K562 (cell line): ENCODE measurements at regions not wholly inside any gene's neighbourhood (a gene's known extent, or its start where the extent isn't known, plus 50 kb on each side); places are given as distances from the start of the nearest gene placed in this dataset.

ENCODE experiments used
- ATAC-seq: fragments of 200-7000 bp; cut with Tn5 transposase; 3 replicates; pipeline ENCODE4 v1.9.1; 2020; ENCODE audit warnings: moderate library complexity
- BruUV-seq: library from RNA; stranded (reverse); fragments of 400-500 nt; replicated peaks from 2 replicates; lab custom pipeline; 2021; lab: Mats Ljungman, UMichigan
- CTCF ChIA-PET: fragments of 300-600 bp; formaldehyde crosslinking; extraction: SDS; loops from one replicate; lab custom pipeline; 2021; ENCODE audit warnings: low intra/inter-chr PET ratio; lab: Yijun Ruan, JAX
- POLR2A ChIA-PET: fragments of 300-600, 350-650 bp; sonication (Branson Sonifier 250); formaldehyde crosslinking; extraction: SDS; loops from one replicate; lab custom pipeline; 2021; ENCODE audit warnings: antibody characterized with exemption, inconsistent platforms; lab: Yijun Ruan, JAX
- DNase-seq, 4 experiments: peaks; one replicate each; pipeline versions ENCODE4 v3.0.0 to v3.0.0-alpha.2; 2011 to 2018; ENCODE audit warnings: low spot score in 3 of 4, mixed read lengths in 3 of 4; ENCODE audit errors: extremely low read depth in 1 of 4
- FAIRE-seq: peaks from 2 replicates; lab custom pipeline; 2011; peaks lifted over from hg19 to GRCh38; lab: Jason Lieb, UNC
- H2AFZ ChIP-seq: 2 replicates; pipeline ENCODE4 v1.6.0; 2011; ENCODE audit warnings: low read depth, low read length, control low read depth, inconsistent platforms
- H3K27ac ChIP-seq: fragments of 200-600 bp; 3 replicates; pipeline ENCODE4 v1.8.0; 2011; ENCODE audit warnings: low read depth, mild to moderate bottlenecking, control low read depth, inconsistent platforms, low read length, moderate library complexity, mixed read lengths; ENCODE audit errors: extremely low read depth
- H3K27me3 ChIP-seq, 2 experiments: fragments of 300-600 bp in 1 of 2; 2 replicates in 1 of 2; 3 replicates in 1 of 2; pipeline versions ENCODE4 v1.6.0 to v1.8.0; 2011; ENCODE audit warnings: inconsistent platforms in 2 of 2, low read length in 2 of 2, mild to moderate bottlenecking in 1 of 2, mixed read lengths in 1 of 2, moderate library complexity in 1 of 2; ENCODE audit not compliant: control insufficient read depth in 2 of 2, insufficient read depth in 2 of 2
- H3K36me3 ChIP-seq: fragments of 300-600 bp; 3 replicates; pipeline ENCODE4 v1.8.0; 2011; ENCODE audit warnings: mild to moderate bottlenecking, low read length, inconsistent platforms; ENCODE audit not compliant: control insufficient read depth, insufficient read depth
- H3K4me1 ChIP-seq, 2 experiments: fragments of 200-600 bp in 1 of 2; replicated peaks in 1 of 2; 2 replicates in 1 of 2; 3 replicates in 1 of 2; pipeline versions ENCODE4 v1.5.1 to v1.8.0; 2011; ENCODE audit warnings: inconsistent platforms in 2 of 2, low read length in 2 of 2, mild to moderate bottlenecking in 1 of 2, mixed read lengths in 1 of 2, moderate library complexity in 1 of 2; ENCODE audit not compliant: control insufficient read depth in 2 of 2, insufficient read depth in 2 of 2
- H3K4me2 ChIP-seq: 2 replicates; pipeline ENCODE4 v1.6.1; 2011; ENCODE audit warnings: low read length, control low read depth, inconsistent platforms, mixed read lengths; ENCODE audit not compliant: insufficient read depth
- H3K4me3 ChIP-seq: fragments of 200-600 bp; sonication (generic), shearing (Covaris generic); 2 replicates; pipeline ENCODE4 v1.5.1; 2016; ENCODE audit warnings: control low read depth, inconsistent platforms
- H3K79me2 ChIP-seq: fragments of 200-600 bp; 3 replicates; pipeline ENCODE4 v1.8.0; 2011; ENCODE audit warnings: low read length, inconsistent platforms; ENCODE audit not compliant: control insufficient read depth, insufficient read depth
- H3K9ac ChIP-seq, 2 experiments: 2 replicates each; pipeline versions ENCODE4 v1.6.0 to v1.6.1; 2011; ENCODE audit warnings: low read depth in 2 of 2, low read length in 2 of 2, control low read depth in 1 of 2, inconsistent platforms in 1 of 2, mild to moderate bottlenecking in 1 of 2, mixed read lengths in 1 of 2; ENCODE audit not compliant: insufficient read depth in 1 of 2
- H3K9me1 ChIP-seq: one replicate; pipeline ENCODE4 v1.6.0; 2011; ENCODE audit warnings: inconsistent platforms, mild to moderate bottlenecking, low read length, moderate library complexity; ENCODE audit not compliant: control insufficient read depth, insufficient read depth
- H3K9me3 ChIP-seq: replicated peaks from 2 replicates; pipeline ENCODE4 v1.5.1; 2011; ENCODE audit warnings: low read depth, low read length, inconsistent platforms; ENCODE audit not compliant: control insufficient read depth, insufficient read depth
- H4K20me1 ChIP-seq: replicated peaks from 2 replicates; pipeline ENCODE4 v1.6.1; 2011; ENCODE audit warnings: low read length, inconsistent platforms, mixed read lengths; ENCODE audit not compliant: control insufficient read depth, insufficient read depth
- KLF13 ChIP-seq: fragments of 450-650 bp; IDR thresholded peaks from 2 replicates; pipeline ENCODE4 v1.6.1; 2016; ENCODE audit warnings: missing genetic modification characterization, low read depth, mild to moderate bottlenecking, missing compliant biosample characterization, moderate library complexity, borderline replicate concordance
- ZNF121 ChIP-seq: sonication (generic); formaldehyde crosslinking; conservative IDR thresholded peaks from 2 replicates; pipeline ENCODE4 v1.8.0; 2022; ENCODE audit warnings: missing genetic modification reagents
- WGBS: fragments of 100-300 bp; shearing (Covaris generic); methylation state at CpG from one replicate; pipeline ENCODE4 v1.1.6; 2016; ENCODE audit warnings: low coverage, mixed read lengths; ENCODE audit not compliant: insufficient coverage; ENCODE audit errors: missing lambda C conversion rate; 5-methylcytosine and 5-hydroxymethylcytosine counted together
- in situ Hi-C: fragments of 300-500 bp; cut with MboI; formaldehyde crosslinking; loops from 4 replicates; pipeline ENCODE4 v1.15.0; 2018; ENCODE audit warnings: inconsistent platforms, mixed read lengths
- intact Hi-C: fragments of 100-400 bp; cut with micrococcal nuclease; formaldehyde crosslinking; loops from 2 replicates; pipeline ENCODE4 v1.14.2; 2022
- TF ChIP-seq, protein P1 (sequence below): fragments of 450-650 bp; formaldehyde crosslinking; IDR thresholded peaks from 2 replicates; pipeline ENCODE4 v1.4.0; 2020; ENCODE audit warnings: mild to moderate bottlenecking, mixed read lengths

DNA sequence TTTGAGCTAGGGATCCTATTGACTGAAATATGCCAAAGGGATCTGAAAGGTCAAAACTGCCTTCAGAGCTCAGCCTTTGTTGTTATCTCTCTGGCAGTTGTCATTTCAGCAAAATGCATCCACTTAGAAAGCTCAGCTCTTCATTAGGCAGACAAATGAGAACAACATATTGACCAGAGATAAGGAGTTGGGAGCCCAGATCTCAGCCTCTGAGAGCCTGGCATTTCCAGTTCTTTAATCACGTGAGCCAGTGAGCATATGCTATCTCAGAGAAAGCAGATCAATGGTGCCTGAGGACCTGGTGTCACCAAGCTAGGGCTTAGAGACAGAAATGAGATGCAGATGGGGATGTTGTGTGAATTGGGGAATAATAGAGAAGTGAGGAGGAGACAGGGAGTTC, 101.1 kb downstream of the DAD1 start:
- no peak overlapping the region for H3K4me2 ChIP-seq
- no peaks in the 10 kb centered on the region for H4K20me1 ChIP-seq
- no peaks in the 10 kb centered on the region for H3K9me1 ChIP-seq
- no peak overlapping the region for H3K4me3 ChIP-seq
- H3K27me3 ChIP-seq = peaks cover 14 to 19% of the 10 kb centered on the region in 2 experiments
- no peak for DNase-seq
- no peaks in the 10 kb centered on the region for H3K36me3 ChIP-seq
- no peak overlapping the region for H2AFZ ChIP-seq
- H3K27ac ChIP-seq = no peak overlapping the region
- intact Hi-C loops = no loop called here
- no peak for FAIRE-seq
- WGBS = 0% methylated on average over 1 of the region's 1 CpG
- no peak overlapping the region for H3K9ac ChIP-seq
- in situ Hi-C loops = no loop called here
- no peaks in the 10 kb centered on the region for H3K9me3 ChIP-seq
- POLR2A ChIA-PET = interaction anchor here (1.6 kb wide), 1 partner anchor 9 kb away, joined by 4 read pairs; no protein-coding TSS in a partner anchor
- no peak for ATAC-seq
- H3K4me1 ChIP-seq = no peaks in the 10 kb centered on the region
- no peak for TF ChIP-seq KLF13 (tag)
- TF ChIP-seq, protein P1, sequence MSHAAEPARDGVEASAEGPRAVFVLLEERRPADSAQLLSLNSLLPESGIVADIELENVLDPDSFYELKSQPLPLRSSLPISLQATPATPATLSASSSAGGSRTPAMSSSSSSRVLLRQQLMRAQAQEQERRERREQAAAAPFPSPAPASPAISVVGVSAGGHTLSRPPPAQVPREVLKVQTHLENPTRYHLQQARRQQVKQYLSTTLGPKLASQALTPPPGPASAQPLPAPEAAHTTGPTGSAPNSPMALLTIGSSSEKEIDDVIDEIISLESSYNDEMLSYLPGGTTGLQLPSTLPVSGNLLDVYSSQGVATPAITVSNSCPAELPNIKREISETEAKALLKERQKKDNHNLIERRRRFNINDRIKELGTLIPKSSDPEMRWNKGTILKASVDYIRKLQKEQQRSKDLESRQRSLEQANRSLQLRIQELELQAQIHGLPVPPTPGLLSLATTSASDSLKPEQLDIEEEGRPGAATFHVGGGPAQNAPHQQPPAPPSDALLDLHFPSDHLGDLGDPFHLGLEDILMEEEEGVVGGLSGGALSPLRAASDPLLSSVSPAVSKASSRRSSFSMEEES (CRISPR knock-in tag) = peak; percentile 32
- CTCF ChIA-PET = no interaction called here
- no TSS peak for BruUV-seq
- H3K79me2 ChIP-seq = no peaks in the 10 kb centered on the region

DNA sequence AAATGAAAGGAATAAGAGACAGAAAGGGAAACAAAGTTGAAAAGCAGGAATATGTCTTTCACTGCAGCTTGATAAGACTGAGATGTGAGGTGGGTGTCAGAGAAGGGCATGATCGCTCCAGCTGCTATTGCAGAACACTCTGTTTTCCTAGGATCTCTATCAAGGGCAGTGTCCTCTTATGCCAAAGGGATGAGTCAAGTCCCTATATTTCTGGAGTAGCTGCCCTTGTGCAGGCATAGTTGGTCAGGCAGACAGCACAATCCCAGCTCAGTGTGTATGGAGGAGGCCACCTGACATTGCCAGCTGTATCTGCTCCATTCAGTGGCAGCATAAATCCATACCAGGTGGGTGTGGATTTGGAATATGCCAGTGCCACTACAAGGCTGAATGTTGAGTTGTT, 101.6 kb downstream of the DAD1 start:
- Histone ChIP-seq H3K4me2 (no peak overlapping the region), H3K4me3 (no peak overlapping the region), H3K79me2 (no peaks in the 10 kb centered on the region), H3K36me3 (no peaks in the 10 kb centered on the region), H3K9ac (no peak overlapping the region), H3K9me1 (no peaks in the 10 kb centered on the region), H4K20me1 (no peaks in the 10 kb centered on the region), H3K27me3 (peaks cover 14 to 19% of the 10 kb centered on the region in 2 experiments), H2AFZ (no peak overlapping the region), H3K9me3 (no peaks in the 10 kb centered on the region), H3K4me1 (no peaks in the 10 kb centered on the region), H3K27ac (no peak overlapping the region)
- ATAC-seq (no peak), DNase-seq (no peak), FAIRE-seq (no peak)
- no CpG with 5 or more reads among the region's 1 CpG for WGBS
- intact Hi-C loops = no loop called here
- ChIA-PET CTCF (no interaction called here), POLR2A (interaction anchor here (1.6 kb wide), 1 partner anchor 9 kb away, joined by 4 read pairs; no protein-coding TSS in a partner anchor)
- no peak for TF ChIP-seq ZNF121
- BruUV-seq = no TSS peak
- in situ Hi-C loops = no loop called here
